ENCODE measurements at regions not wholly inside any gene's neighbourhood (a gene's known extent, or its start where the extent isn't known, plus 50 kb on each side); places are given as distances from the start of the nearest gene placed in this dataset.
"Not testable (repeated sequence)": the region's sequence is repeated elsewhere in the genome, so short reads cannot be mapped to it uniquely, and the experiment has no call there.

GRCh38 chr2:15681089-15681885 lies 89.6 kb downstream of the DDX1 start:
- DNase-seq (ENCODE audit: low spot score), result no peak
- intact Hi-C loops (cut with DNase I), result no loop called here

- intact Hi-C loops (cut with DNase I), result no loop called here
- DNase-seq (ENCODE audit: low spot score), result no peak
These were observed 90.7 kb downstream of the DDX1 start for GRCh38 chr2:15682354-15682753.

DNA sequence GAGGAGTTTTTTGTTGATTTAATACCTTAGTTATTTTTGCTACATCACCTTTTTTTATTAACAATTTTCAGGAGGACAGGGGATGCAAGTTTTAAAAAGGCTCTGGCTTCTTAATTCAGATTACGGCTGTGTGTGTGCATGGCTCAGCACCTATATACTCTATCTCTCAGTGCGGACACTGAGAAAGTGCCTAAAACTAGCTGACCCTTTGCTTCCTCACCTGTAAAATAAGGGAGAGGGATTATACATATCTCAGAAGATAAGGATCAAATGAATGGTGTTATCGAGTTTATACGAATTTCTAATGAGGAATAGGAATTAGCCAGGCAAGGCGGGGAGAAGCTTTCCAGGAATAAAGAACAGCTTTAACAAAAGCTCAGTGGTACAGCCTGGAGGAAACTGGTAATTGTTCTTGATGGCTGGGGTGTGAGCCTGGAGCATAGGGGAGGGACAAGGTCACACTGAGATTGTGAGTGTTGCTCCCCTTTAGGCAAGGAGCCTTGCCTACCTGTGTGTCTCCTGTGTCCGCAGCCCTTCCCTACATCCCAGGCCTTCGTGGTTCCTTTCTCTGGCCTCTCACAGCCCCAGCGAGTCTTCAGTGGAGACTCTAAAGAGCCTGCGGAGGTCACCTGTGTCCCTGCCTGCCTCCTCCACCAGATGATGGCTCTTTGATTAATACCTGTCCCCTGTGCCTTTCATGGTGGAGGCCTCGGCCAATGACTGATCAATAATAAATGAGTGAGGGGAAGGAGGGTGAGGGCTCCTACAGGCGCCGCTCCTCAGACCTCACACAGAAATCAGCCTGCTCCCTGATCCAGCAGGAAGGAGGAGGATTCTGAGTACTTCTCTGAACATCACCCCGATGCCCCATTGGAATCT lies 92.7 kb downstream of the DDX1 start:
- DNase-seq (ENCODE audit: low spot score), result no peak
- intact Hi-C loops (cut with DNase I), result no loop called here

DNA sequence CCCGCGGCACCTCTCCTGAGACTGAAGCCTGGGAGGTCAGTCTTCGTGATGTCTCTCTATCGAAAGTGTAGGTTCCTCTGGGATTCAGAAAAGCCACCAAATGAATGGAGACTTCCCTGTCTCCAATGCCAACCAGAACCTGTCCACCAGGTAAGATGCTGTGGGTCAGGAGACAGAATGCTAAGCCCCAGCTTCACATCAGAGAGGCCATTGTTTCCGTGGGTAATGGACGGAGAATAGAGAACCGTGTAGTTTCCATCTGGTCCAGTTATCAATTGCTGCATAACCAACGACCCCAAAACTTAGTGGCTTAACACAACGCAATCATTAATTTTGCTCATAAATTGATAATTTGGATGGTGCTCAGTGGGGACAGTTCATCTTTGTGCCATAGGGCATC lies 93.5 kb downstream of the DDX1 start:
- intact Hi-C loops (cut with DNase I), result no loop called here
- no peak for DNase-seq (ENCODE audit: low spot score)

DNA sequence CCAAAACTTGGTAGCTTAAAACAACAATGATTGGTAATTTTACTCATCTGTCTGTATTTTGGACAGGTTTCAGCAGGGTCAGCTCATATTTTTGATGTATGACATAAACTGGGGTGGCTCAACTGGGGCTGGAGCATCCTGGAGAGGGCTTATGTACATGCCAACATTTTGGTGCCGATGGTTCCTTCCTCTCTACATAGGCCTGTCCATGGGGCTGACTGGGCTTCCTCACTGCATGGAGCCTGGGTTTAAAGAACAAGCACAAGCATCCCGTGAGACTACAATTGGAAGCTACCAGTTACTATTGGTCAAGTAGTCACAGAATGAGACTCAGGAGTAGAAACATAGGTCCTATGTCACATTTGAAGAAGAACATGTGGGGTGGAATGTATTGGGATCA lies 95.0 kb downstream of the DDX1 start:
- intact Hi-C loops (cut with DNase I), result no loop called here
- no peak for DNase-seq (ENCODE audit: low spot score)

GRCh38 chr2:15687243-15687642 lies 95.6 kb downstream of the DDX1 start:
- DNase-seq (ENCODE audit: low spot score), result no peak
- intact Hi-C loops (cut with DNase I), result no loop called here

DNA sequence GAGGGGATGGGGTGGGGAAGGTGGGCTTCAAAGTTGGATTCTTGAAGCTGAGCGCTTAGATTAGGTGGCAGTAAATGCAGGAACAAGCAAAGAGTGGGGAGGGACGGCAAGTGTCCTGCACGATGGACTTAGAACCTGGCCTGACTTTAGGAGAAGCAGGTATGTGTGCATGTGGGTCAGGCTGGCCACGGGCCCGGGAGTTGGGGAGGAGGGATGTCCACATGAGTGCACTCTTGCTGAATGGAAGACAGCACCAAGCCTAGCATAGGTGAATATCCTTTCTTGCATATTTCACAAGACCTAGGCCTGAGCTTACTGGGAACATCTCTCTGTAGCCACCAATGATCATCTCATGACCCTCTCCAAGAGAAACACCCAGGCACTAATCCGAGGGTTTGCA lies 96.1 kb downstream of the DDX1 start:
- no peak for DNase-seq (ENCODE audit: low spot score)
- intact Hi-C loops (cut with DNase I), result no loop called here

GRCh38 chr2:15688924-15689568 lies 97.4 kb downstream of the DDX1 start:
- intact Hi-C loops (cut with DNase I), result no loop called here
- DNase-seq (ENCODE audit: low spot score), result no peak

- no peak for DNase-seq (ENCODE audit: low spot score)
- intact Hi-C loops (cut with DNase I), result no loop called here
These were observed 98.0 kb downstream of the DDX1 start for GRCh38 chr2:15689654-15690053.

- intact Hi-C loops (cut with DNase I), result no loop called here
- no peak for DNase-seq (ENCODE audit: low spot score)
These were observed 100.1 kb downstream of the DDX1 start for GRCh38 chr2:15691586-15692310.

- DNase-seq (ENCODE audit: low spot score), result no peak
- intact Hi-C loops (cut with DNase I), result no loop called here
These were observed 101.1 kb downstream of the DDX1 start for GRCh38 chr2:15692551-15693377.

GRCh38 chr2:15693382-15693781 lies 101.7 kb downstream of the DDX1 start:
- intact Hi-C loops (cut with DNase I), result no loop called here
- DNase-seq (ENCODE audit: low spot score), result no peak

GRCh38 chr2:15693926-15694588 lies 102.4 kb downstream of the DDX1 start:
- DNase-seq (ENCODE audit: low spot score), result no peak
- intact Hi-C loops (cut with DNase I), result no loop called here

DNA sequence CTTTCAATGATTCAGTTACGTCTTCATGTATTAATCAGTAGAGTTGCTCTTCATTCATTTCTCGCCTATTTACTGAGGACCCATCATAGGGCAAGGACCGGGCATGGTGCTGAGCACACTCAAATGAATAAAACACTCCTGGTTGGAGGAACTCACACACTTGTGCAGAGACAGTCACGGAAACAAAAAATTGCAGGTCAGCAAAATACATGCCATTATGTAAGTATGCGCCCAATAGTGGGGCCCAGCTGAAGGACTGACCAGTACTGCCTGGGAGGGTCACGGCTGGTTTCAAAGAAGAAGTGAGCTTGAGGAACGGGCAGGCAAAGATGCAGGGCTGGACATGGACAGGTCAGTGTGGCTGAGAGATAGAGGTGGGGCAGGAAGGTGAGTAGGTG lies 102.9 kb downstream of the DDX1 start:
- intact Hi-C loops (cut with DNase I), result no loop called here
- no peak for DNase-seq (ENCODE audit: low spot score)

GRCh38 chr2:15695582-15696330 lies 104.1 kb downstream of the DDX1 start:
- intact Hi-C loops (cut with DNase I), result no loop called here
- no peak for DNase-seq (ENCODE audit: low spot score)

- DNase-seq (ENCODE audit: low spot score); intact Hi-C loops (cut with DNase I): not testable (repeated sequence)
These were observed 105.0 kb downstream of the DDX1 start for GRCh38 chr2:15696606-15697170.

- intact Hi-C loops (cut with DNase I), result no loop called here
- DNase-seq (ENCODE audit: low spot score), result no peak
These were observed 108.5 kb downstream of the DDX1 start for GRCh38 chr2:15700131-15700530.

All from cardiac septum (tissue), 1 donor.